ENCODE measurements at regions not wholly inside any gene's neighbourhood (a gene's known extent, or its start where the extent isn't known, plus 50 kb on each side); places are given as distances from the start of the nearest gene placed in this dataset.

- TF ChIP-seq, protein P1, sequence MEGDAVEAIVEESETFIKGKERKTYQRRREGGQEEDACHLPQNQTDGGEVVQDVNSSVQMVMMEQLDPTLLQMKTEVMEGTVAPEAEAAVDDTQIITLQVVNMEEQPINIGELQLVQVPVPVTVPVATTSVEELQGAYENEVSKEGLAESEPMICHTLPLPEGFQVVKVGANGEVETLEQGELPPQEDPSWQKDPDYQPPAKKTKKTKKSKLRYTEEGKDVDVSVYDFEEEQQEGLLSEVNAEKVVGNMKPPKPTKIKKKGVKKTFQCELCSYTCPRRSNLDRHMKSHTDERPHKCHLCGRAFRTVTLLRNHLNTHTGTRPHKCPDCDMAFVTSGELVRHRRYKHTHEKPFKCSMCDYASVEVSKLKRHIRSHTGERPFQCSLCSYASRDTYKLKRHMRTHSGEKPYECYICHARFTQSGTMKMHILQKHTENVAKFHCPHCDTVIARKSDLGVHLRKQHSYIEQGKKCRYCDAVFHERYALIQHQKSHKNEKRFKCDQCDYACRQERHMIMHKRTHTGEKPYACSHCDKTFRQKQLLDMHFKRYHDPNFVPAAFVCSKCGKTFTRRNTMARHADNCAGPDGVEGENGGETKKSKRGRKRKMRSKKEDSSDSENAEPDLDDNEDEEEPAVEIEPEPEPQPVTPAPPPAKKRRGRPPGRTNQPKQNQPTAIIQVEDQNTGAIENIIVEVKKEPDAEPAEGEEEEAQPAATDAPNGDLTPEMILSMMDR (IDR thresholded peaks at IDR 0.05; ENCODE audit: low read depth, low read length, poor library complexity, severe bottlenecking) = no peak
- no peak for TF ChIP-seq EZH2phosphoT487 (IDR thresholded peaks at IDR 0.05; ENCODE audit: borderline replicate concordance, low read length)
These were observed 505.0 kb downstream of the ELAVL2 start for GRCh38 chr9:23321049-23321448.

Data from DOHH2 (cell line).